ENCODE measurements at regions not wholly inside any gene's neighbourhood (a gene's known extent, or its start where the extent isn't known, plus 50 kb on each side); places are given as distances from the start of the nearest gene placed in this dataset.

GRCh38 chr3:177307826-177308225 is 110.5 kb upstream of the TBL1XR1 start:
- no peak overlapping the region for H3K4me3 ChIP-seq
- H3K36me3 ChIP-seq (replicated peaks in 1 of 2) = no peaks in the 10 kb centered on the region
- no peaks in the 10 kb centered on the region for H3K4me1 ChIP-seq (replicated peaks in 1 of 2)
- no peak for DNase-seq
- 85 to 88% (median 86%) methylated on average over 5 of the region's 5 CpGs for WGBS, 4 donors
- peaks cover 0 to 5% (median 2%) of the 10 kb centered on the region in 3 donors for H3K9me3 ChIP-seq (replicated peaks in 1 of 3)
- intact Hi-C loops (cut with DNase I) = no loop called here
- no peaks in the 10 kb centered on the region for H3K27me3 ChIP-seq
- TF ChIP-seq, protein P1, sequence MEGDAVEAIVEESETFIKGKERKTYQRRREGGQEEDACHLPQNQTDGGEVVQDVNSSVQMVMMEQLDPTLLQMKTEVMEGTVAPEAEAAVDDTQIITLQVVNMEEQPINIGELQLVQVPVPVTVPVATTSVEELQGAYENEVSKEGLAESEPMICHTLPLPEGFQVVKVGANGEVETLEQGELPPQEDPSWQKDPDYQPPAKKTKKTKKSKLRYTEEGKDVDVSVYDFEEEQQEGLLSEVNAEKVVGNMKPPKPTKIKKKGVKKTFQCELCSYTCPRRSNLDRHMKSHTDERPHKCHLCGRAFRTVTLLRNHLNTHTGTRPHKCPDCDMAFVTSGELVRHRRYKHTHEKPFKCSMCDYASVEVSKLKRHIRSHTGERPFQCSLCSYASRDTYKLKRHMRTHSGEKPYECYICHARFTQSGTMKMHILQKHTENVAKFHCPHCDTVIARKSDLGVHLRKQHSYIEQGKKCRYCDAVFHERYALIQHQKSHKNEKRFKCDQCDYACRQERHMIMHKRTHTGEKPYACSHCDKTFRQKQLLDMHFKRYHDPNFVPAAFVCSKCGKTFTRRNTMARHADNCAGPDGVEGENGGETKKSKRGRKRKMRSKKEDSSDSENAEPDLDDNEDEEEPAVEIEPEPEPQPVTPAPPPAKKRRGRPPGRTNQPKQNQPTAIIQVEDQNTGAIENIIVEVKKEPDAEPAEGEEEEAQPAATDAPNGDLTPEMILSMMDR (IDR thresholded peaks at IDR 0.05) = no peak
- no peak for TF ChIP-seq POLR2A (IDR thresholded peaks at IDR 0.05)
- no peak overlapping the region for H3K27ac ChIP-seq

- Histone ChIP-seq H3K4me1 (replicated peaks in 1 of 2) (no peaks in the 10 kb centered on the region), H3K27ac (no peak overlapping the region), H3K4me3 (no peak overlapping the region), H3K36me3 (replicated peaks in 1 of 2) (no peaks in the 10 kb centered on the region), H3K27me3 (no peaks in the 10 kb centered on the region), H3K9me3 (replicated peaks in 1 of 3) (peaks cover 0 to 5% (median 2%) of the 10 kb centered on the region in 3 donors)
- 77 to 95% (median 88%) methylated on average over 5 of the region's 5 CpGs for WGBS, 4 donors
- TF ChIP-seq, protein P1 (IDR thresholded peaks at IDR 0.05) = no peak
- no peak for TF ChIP-seq POLR2A (IDR thresholded peaks at IDR 0.05)
- intact Hi-C loops (cut with DNase I) = no loop called here
- DNase-seq = no peak
These were observed 111.0 kb upstream of the TBL1XR1 start for GRCh38 chr3:177308286-177308685.

GRCh38 chr3:177308911-177309310 is 111.6 kb upstream of the TBL1XR1 start:
- 74 to 91% (median 85%) methylated on average over 3 of the region's 3 CpGs for WGBS, 4 donors
- Histone ChIP-seq H3K27ac (no peak overlapping the region), H3K9me3 (replicated peaks in 1 of 3) (peaks cover 0 to 5% (median 2%) of the 10 kb centered on the region in 3 donors), H3K4me1 (replicated peaks in 1 of 2) (no peaks in the 10 kb centered on the region), H3K4me3 (no peak overlapping the region), H3K36me3 (replicated peaks in 1 of 2) (no peaks in the 10 kb centered on the region), H3K27me3 (no peaks in the 10 kb centered on the region)
- TF ChIP-seq POLR2A (IDR thresholded peaks at IDR 0.05) = no peak
- TF ChIP-seq, protein P1 (IDR thresholded peaks at IDR 0.05) = no peak
- intact Hi-C loops (cut with DNase I) = no loop called here
- DNase-seq = no peak

- intact Hi-C loops (cut with DNase I) = no loop called here
- 94 to 99% (median 96%) methylated on average over 5 of the region's 5 CpGs for WGBS, 4 donors
- TF ChIP-seq, protein P1 (IDR thresholded peaks at IDR 0.05) = no peak
- no peak for TF ChIP-seq POLR2A (IDR thresholded peaks at IDR 0.05)
- no peak overlapping the region for H3K27ac ChIP-seq
- DNase-seq = no peak
- peaks cover 0 to 5% (median 2%) of the 10 kb centered on the region in 3 donors for H3K9me3 ChIP-seq (replicated peaks in 1 of 3)
- no peaks in the 10 kb centered on the region for H3K27me3 ChIP-seq
- no peaks in the 10 kb centered on the region for H3K36me3 ChIP-seq (replicated peaks in 1 of 2)
- H3K4me1 ChIP-seq (replicated peaks in 1 of 2) = no peaks in the 10 kb centered on the region
- no peak overlapping the region for H3K4me3 ChIP-seq
These were observed 115.2 kb upstream of the TBL1XR1 start for GRCh38 chr3:177312491-177312890.

Measured in adrenal gland (tissue), 9 donors.